Mesenteric fat pad (tissue), 1 donor: ENCODE measurements at regions not wholly inside any gene's neighbourhood (a gene's known extent, or its start where the extent isn't known, plus 50 kb on each side); places are given as distances from the start of the nearest gene placed in this dataset.
"Not testable (repeated sequence)": the region's sequence is repeated elsewhere in the genome, so short reads cannot be mapped to it uniquely, and the experiment has no call there.

Experiments
- DNase-seq: peaks from one replicate; pipeline ENCODE4 v3.0.0-alpha.2; 2020; ENCODE audit warnings: low spot score
- donor health status: DM: yes; HTN: yes; CAD: no.

DNA sequence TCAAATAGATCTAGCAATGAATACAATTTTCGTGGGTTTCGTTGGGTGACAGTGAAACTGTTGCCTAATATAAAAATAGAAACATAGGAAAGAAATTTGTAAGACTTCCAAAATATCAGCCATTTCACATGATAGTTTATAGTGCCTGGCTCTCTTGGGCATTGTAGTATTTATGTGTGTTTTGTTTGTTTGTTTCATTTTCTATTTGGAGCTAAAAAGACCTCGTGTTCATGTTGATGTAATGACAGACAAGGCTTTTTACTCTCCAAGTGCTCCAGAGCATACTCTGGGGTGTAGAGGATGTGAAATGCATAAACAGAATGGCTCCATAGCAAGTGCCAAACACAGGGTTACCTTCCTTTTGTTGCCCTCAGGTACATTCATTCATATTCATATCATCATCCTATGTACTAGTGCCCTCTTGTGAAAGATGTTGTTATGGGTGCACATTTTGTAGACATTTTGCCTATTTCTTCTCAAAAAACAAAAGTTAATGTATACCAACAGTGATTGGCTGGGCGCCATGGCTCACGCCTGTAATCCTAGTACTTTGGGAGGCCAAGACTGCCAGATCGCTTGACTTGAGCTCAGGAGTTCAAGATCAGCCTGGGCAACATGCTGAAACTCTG lies 100.7 kb upstream of the AMOT start:
- no peak for DNase-seq

DNA sequence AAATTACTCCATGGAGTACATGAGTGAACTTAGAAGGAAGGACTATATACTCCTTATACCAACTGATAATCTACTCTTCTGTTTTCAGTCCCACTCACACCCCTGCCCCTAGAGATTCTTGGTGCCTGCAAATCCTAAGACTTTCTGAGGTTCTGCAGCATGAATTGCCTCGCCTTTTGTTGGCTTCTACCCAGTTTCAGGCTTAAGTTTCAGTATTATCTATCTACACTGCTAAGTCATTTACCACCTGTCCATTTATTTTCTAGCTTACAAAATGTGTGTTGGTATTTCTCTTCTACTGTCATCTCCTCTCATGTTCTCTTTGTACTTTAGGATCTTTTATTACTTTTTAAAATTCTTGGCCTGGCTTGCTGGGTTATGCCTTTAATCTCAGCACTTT lies 94.4 kb upstream of the AMOT start:
- no peak for DNase-seq

DNA sequence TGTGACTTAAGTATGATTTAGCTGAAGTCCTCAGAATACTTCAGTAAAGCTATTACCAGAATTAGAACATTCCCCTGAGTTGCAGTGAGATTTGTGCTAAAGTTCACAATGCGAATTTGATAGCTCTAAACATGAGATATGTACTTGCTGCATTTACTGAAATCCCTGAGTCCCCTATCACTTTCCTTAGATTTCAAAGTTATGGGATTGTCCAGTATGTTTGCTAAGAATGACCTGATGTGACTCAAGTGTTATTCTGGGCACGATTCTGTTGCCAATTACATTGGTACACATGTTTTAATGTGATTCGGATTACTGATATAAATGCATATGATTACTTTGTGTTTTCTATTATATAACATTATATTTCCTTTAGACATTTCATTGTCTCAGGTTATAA lies 91.3 kb upstream of the AMOT start:
- no peak for DNase-seq

DNA sequence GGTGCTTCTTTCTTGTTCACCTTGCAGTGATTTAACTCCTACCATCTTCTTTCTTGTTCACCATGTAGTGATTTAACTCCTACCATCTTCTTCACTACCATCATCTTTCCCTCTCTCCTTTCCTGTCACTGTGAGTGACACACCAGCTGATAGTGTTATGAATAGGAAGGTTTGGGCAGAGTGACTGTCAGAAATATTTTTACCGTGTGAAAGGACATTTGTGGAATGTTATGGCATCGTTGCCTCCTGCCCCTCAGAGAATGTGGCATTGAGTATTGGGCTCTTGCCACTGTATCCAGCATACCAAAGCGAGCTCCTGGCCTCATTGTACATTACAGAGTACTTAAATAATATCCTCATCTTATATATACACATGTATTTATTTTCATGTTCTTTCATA lies 90.8 kb upstream of the AMOT start:
- DNase-seq, result no peak

DNA sequence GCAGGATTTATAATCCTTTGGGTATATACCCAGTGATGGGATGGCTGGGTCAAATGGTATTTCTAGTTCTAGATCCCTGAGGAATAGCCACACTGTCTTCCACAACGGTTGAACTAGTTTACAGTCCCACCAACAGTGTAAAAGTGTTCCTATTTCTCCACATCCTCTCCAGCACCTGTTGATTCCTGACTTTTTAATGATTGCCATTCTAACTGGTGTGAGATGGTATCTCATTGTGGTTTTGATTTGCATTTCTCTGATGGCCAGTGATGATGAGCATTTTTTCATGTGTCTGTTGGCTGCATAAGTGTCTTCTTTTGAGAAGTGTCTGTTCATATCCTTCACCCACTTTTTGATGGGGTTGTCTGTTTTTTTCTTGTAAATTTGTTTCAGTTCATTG lies 82.8 kb upstream of the AMOT start:
- DNase-seq, result not testable (repeated sequence)

DNA sequence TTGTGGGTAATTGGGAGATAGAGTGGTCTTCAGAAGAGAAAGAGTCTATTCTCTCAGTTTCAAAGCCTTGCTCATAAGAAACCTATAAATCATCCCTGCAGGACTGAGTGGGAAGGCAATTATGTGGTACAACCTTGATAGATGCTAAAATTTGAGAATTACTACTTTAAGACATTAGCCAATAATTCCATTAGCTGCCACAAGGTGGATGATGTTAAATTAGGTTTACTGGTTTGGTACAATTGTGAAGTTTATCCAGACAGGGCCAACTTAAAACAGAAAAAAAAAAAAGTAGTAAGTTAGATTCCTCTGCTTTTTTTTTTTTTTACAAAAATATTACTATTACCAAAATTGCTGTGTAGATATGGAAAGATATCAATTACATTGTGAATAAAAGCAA lies 73.2 kb upstream of the AMOT start:
- DNase-seq, result no peak

DNA sequence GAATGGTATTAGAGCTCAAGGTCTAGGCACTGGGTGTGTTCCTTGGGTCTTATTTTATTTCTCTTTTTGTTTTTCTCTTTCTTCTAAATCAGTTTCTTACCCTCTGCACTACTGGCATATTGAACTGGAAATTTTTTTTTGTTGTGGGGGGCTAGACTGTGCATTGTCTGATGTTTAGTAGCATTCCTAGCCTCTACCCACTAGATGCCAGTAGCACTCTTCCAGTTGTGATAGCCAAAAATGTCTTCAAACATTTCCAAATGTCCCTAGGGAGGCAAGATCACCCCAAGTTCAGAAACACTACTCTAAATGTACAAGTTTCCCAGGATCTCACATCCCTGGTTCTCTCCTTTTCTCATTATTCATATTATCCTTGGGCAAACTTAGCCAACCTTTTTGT lies 69.8 kb upstream of the AMOT start:
- DNase-seq, result no peak

DNA sequence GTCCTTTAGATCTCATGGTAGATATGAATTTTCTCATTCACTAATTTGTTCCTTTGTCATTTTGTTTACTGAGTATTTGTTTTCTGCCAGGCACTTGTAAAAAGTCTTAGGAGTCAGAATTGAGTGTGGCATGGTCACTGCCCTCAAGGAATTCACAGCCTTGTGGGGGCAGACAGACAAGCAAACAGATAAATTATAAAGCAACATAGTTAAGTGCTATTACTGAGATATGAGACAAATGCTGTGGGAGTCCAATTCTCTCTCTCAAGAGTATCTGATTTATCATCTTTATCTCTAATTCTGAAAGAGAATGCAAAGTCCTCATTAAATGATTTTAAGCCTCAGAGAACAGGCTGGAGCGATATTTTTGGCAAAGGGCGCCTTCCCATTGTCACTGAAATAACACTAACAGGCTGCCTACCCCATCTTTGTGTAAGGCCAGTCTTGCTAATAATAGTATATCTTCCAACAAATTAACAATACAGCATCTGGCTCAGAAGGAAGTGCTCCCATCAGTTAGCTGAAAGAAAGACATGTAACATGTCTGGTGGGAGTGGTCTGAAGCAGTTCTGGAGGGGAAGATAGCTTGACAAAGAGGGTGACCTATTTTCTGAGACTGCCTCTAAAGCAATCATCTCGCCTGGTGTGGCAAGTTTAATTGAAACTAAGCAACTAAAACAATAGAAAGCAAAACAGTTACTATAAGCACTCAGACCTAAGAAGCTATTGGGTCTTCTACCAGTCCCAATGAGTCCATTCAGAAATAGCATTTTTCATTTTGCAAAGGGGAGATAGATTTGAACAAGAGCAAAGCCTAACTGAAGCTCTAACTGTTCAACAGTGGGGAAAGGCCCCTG lies 61.5 kb upstream of the AMOT start:
- DNase-seq, result no peak

DNA sequence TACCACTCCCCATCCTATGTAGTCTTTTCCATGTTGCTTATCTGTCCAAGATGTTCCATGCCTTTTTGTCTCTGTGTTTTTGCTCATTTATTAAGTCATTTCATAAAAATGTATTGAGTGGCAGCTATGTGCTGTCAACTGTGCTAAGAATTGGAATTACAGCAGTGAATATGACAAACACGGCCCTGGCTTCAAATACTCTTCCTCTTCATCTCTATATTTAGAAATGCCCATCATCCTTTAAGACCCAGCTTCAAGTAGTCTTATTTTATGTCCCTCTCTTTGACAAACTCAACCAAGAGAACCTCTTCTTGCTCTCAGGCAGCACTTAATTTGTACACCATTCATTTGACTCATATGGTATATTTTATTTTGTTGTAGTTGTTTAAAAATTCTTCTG lies 55.4 kb upstream of the AMOT start:
- no peak for DNase-seq
